Heart right ventricle (tissue), 16 donors: ENCODE measurements at regions not wholly inside any gene's neighbourhood (a gene's known extent, or its start where the extent isn't known, plus 50 kb on each side); places are given as distances from the start of the nearest gene placed in this dataset.

Experiments
- ATAC-seq, 8 donors: fragments of 200-7000 bp; cut with Tn5 transposase; one replicate each; pipeline ENCODE4 v1.9.1; 2020; ENCODE audit warnings: mild to moderate bottlenecking in 8 of 8, moderate library complexity in 8 of 8, moderate number of reproducible peaks in 1 of 8
- DNase-seq, 2 donors: peaks; one replicate each; pipeline ENCODE4 v3.0.0-alpha.2; 2020
- H3K27ac ChIP-seq, 10 donors: fragments of 200-600 bp; sonication (generic) in 2 of 10; one replicate each; pipeline versions ENCODE4 v1.5.0 to v1.8.0; 2020 to 2022; ENCODE audit warnings: mild to moderate bottlenecking in 3 of 10
- H3K27me3 ChIP-seq, 7 donors: fragments of 200-600 bp; one replicate each; pipeline ENCODE4 v1.8.0; 2021 to 2022; ENCODE audit warnings: mild to moderate bottlenecking in 2 of 7
- H3K36me3 ChIP-seq, 9 donors: fragments of 200-600 bp; sonication (generic) in 1 of 9; one replicate each; pipeline versions ENCODE4 v1.5.0 to v1.8.0; 2020 to 2022; ENCODE audit warnings: mild to moderate bottlenecking in 2 of 9
- H3K4me1 ChIP-seq, 9 donors: fragments of 200-600 bp; sonication (generic) in 1 of 9; one replicate each; pipeline versions ENCODE4 v1.5.0 to v1.8.0; 2020 to 2022; ENCODE audit warnings: mild to moderate bottlenecking in 4 of 9
- H3K4me3 ChIP-seq, 10 donors: fragments of 200-600 bp; sonication (generic) in 2 of 10; one replicate each; pipeline versions ENCODE4 v1.5.0 to v1.8.0; 2020 to 2022; ENCODE audit warnings: mild to moderate bottlenecking in 7 of 10, moderate library complexity in 2 of 10
- H3K9me3 ChIP-seq, 11 donors: fragments of 200-600 bp in 10 of 11; sonication (generic) in 2 of 11; one replicate each; pipeline versions ENCODE4 v1.5.0 to v1.8.0; 2013 to 2022; ENCODE audit warnings: mild to moderate bottlenecking in 2 of 11, control low read depth in 1 of 11, moderate library complexity in 1 of 11
- CTCF ChIP-seq, 9 donors: fragments of 200-600 bp; sonication (generic) in 2 of 9; IDR thresholded peaks; one replicate each; pipeline versions ENCODE4 v1.5.0 to v1.8.0; 2021 to 2022; ENCODE audit warnings: antibody characterized with exemption in 9 of 9, mild to moderate bottlenecking in 5 of 9, moderate library complexity in 1 of 9
- WGBS, 2 donors: extraction: QIAGEN DNeasy Blood & Tissue Kit; methylation state at CpG; one replicate each; pipeline ENCODE4 v1.1.7; 2013; ENCODE audit warnings: inconsistent platforms in 1 of 2; 5-methylcytosine and 5-hydroxymethylcytosine counted together
- intact Hi-C, 10 donors: fragments of 100-400 bp; cut with DNase I; formaldehyde crosslinking; loops; one replicate each; pipeline versions ENCODE4 v1.11.1 to v1.14.2; 2022
- donor health status: Arrhythmogenic right ventricular cardiomyopathy.
- donor health status: ischemic (EF 13 %, LVEDD 7.1; RV severe dilation, severe dysfunction).
- donor health status: healthy with polysubstance abuse.
- donor health status: DM: no; HTN: yes; CAD: no.
- donor health status: DM: no; HTN: no; CAD: no.
- donor health status: ischemic (EF 25% LVEDD 6.9; RV normal size, moderate dysfunction).
- donor health status: ischemic (EF 25% LVEDD 5.7; RV mildly dilated, moderate dysfunction).
- donor health status: healthy.
- donor health status: DM: yes; HTN: yes; CAD: no.
- donor health status: Ischemic cardiomyopathy.
- donor health status: ischemic (EF 35%, LVEDD 5.7; RV mildly dilated, moderate dysfunction).
- donor health status: nonischemic (EF 11% LVEDD 7.7; RV severe dilation, severe dysfunction).
- donor health status: DM: yes; HTN: yes; CAD: no.
- donor health status: PGD.
- donor health status: ischemic (EF 29% LVEDD 5.4; RV normal size, mild dysfunction).
- donor health status: nonischemic (EF 23%, LVEDD 6.1; RV moderate dilation, normal function).

- ATAC-seq (no peak), DNase-seq (no peak)
- no peak for TF ChIP-seq CTCF (IDR thresholded peaks at IDR 0.05)
- Histone ChIP-seq H3K36me3 (no peaks in the 10 kb centered on the region), H3K9me3 (peaks cover 0 to 13% (median 0%) of the 10 kb centered on the region in 11 donors), H3K4me1 (no peaks in the 10 kb centered on the region), H3K4me3 (no peak overlapping the region), H3K27me3 (no peaks in the 10 kb centered on the region), H3K27ac (no peak overlapping the region)
- intact Hi-C loops, result no loop called here
These were observed 956.6 kb downstream of the REEP3 start for GRCh38 chr10:64477791-64478190.

GRCh38 chr10:64484811-64485330 lies 963.7 kb downstream of the REEP3 start:
- Histone ChIP-seq H3K36me3 (no peaks in the 10 kb centered on the region), H3K9me3 (no peaks in the 10 kb centered on the region), H3K4me1 (no peaks in the 10 kb centered on the region), H3K4me3 (no peak overlapping the region), H3K27me3 (no peaks in the 10 kb centered on the region), H3K27ac (no peak overlapping the region)
- intact Hi-C loops, result no loop called here
- ATAC-seq (no peak), DNase-seq (no peak)
- TF ChIP-seq CTCF (IDR thresholded peaks at IDR 0.05), result no peak

- intact Hi-C loops, result no loop called here
- no peak overlapping the region for H3K4me3 ChIP-seq
- no peaks in the 10 kb centered on the region for H3K27me3 ChIP-seq
- no peaks in the 10 kb centered on the region for H3K36me3 ChIP-seq
- no peak for TF ChIP-seq CTCF (IDR thresholded peaks at IDR 0.05)
- 51 to 57% methylated on average over 2 of the region's 2 CpGs for WGBS, 2 donors
- H3K4me1 ChIP-seq, result no peaks in the 10 kb centered on the region
- H3K9me3 ChIP-seq, result no peaks in the 10 kb centered on the region
- ATAC-seq, result no peak
- DNase-seq, result no peak
- no peak overlapping the region for H3K27ac ChIP-seq
These were observed 964.9 kb downstream of the REEP3 start for GRCh38 chr10:64486149-64486548.

GRCh38 chr10:64486901-64487300 lies 965.7 kb downstream of the REEP3 start:
- intact Hi-C loops, result no loop called here
- Histone ChIP-seq H3K4me3 (no peak overlapping the region), H3K36me3 (no peaks in the 10 kb centered on the region), H3K27me3 (no peaks in the 10 kb centered on the region), H3K4me1 (no peaks in the 10 kb centered on the region), H3K9me3 (no peaks in the 10 kb centered on the region), H3K27ac (no peak overlapping the region)
- no peak for DNase-seq
- no peak for TF ChIP-seq CTCF (IDR thresholded peaks at IDR 0.05)
- ATAC-seq, result no peak

GRCh38 chr10:64494901-64495300 lies 973.7 kb downstream of the REEP3 start:
- H3K27ac ChIP-seq, result no peak overlapping the region
- no peak for TF ChIP-seq CTCF (IDR thresholded peaks at IDR 0.05)
- intact Hi-C loops, result no loop called here
- H3K27me3 ChIP-seq, result no peaks in the 10 kb centered on the region
- H3K4me3 ChIP-seq, result no peak overlapping the region
- no peaks in the 10 kb centered on the region for H3K4me1 ChIP-seq
- DNase-seq, result no peak
- H3K9me3 ChIP-seq, result peaks cover 0 to 10% (median 0%) of the 10 kb centered on the region in 11 donors
- no peaks in the 10 kb centered on the region for H3K36me3 ChIP-seq
- no peak for ATAC-seq
